ENCODE measurements at regions not wholly inside any gene's neighbourhood (a gene's known extent, or its start where the extent isn't known, plus 50 kb on each side); places are given as distances from the start of the nearest gene placed in this dataset.

GRCh38 chr13:63044589-63045313 lies 1629.1 kb upstream of the PCDH20 start:
- TF ChIP-seq CTCF (conservative IDR thresholded peaks at IDR 0.05; ENCODE audit: low read length), result no peak
- TF ChIP-seq EZH2phosphoT487 (IDR thresholded peaks at IDR 0.05; ENCODE audit: borderline replicate concordance), result no peak

All from Loucy (cell line).